ENCODE measurements at regions not wholly inside any gene's neighbourhood (a gene's known extent, or its start where the extent isn't known, plus 50 kb on each side); places are given as distances from the start of the nearest gene placed in this dataset.

DNA sequence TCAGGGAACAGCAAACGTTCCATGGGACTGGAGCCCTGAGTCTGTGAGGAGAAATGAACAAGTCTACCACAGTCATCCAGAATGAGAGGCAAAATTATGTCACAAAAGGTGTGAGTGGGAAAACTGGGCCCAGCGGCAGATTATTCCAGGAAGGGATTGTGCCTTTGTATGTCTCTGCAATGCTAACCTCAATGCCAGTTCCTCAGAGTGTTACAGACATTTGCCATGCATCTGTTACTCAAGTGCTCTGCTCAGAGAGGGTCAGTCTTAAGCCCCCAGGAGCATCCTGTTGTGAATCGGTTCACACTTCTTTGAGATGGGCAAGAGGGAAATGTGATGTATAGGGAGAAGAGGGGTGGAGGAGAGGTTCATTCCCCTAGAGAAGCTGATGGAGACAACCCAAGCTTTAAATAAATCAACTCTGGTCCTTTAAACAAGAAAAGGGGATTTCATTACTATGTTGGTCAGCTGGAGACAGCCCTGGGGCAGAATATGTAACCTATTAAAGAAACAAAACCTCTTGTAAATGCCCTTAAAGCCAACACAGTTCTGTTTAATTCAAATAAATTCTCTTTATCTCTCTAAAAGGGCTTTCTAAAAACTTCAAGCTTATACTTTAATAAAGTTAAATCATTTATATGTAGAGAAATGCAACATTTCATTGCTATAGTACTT, 85.9 kb upstream of the GRB10 start:
- no peak for TF ChIP-seq REST (IDR thresholded peaks at IDR 0.05; ENCODE audit: insufficient replicate concordance, low read depth)
- TF ChIP-seq, protein P1, sequence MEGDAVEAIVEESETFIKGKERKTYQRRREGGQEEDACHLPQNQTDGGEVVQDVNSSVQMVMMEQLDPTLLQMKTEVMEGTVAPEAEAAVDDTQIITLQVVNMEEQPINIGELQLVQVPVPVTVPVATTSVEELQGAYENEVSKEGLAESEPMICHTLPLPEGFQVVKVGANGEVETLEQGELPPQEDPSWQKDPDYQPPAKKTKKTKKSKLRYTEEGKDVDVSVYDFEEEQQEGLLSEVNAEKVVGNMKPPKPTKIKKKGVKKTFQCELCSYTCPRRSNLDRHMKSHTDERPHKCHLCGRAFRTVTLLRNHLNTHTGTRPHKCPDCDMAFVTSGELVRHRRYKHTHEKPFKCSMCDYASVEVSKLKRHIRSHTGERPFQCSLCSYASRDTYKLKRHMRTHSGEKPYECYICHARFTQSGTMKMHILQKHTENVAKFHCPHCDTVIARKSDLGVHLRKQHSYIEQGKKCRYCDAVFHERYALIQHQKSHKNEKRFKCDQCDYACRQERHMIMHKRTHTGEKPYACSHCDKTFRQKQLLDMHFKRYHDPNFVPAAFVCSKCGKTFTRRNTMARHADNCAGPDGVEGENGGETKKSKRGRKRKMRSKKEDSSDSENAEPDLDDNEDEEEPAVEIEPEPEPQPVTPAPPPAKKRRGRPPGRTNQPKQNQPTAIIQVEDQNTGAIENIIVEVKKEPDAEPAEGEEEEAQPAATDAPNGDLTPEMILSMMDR (IDR thresholded peaks at IDR 0.05; ENCODE audit: insufficient read depth, low read length): no peak
- TF ChIP-seq POLR2AphosphoS5 (IDR thresholded peaks at IDR 0.05; ENCODE audit: low read depth): no peak
